Activated CD4-positive, alpha-beta T cell treated with anti-CD3 and anti-CD28 coated beads for 36 hours (primary cell): ENCODE measurements at regions not wholly inside any gene's neighbourhood (a gene's known extent, or its start where the extent isn't known, plus 50 kb on each side); places are given as distances from the start of the nearest gene placed in this dataset.

ENCODE experiments used
- ATAC-seq: fragments of 200-7000 bp; cut with Tn5 transposase; one replicate; pipeline ENCODE4 v1.10.0; 2021; ENCODE audit warnings: mild to moderate bottlenecking, moderate library complexity
- CTCF ChIA-PET: fragments of 350-600 bp; sonication (Branson Sonifier 250); formaldehyde crosslinking; loops from one replicate; lab custom pipeline; 2021; ENCODE audit warnings: antibody characterized with exemption; lab: Charles Lee
- POLR2A ChIA-PET: fragments of 350-600 bp; sonication (Branson Sonifier 250); formaldehyde crosslinking; loops from one replicate; lab custom pipeline; 2021; ENCODE audit warnings: antibody characterized with exemption, inconsistent platforms; lab: Charles Lee
- DNase-seq: peaks from one replicate; pipeline ENCODE4 v3.0.0-alpha.2; 2020
- H3K27ac Mint-ChIP-seq: one replicate; pipeline ENCODE4 v1.8.0; 2021; ENCODE audit warnings: mixed read lengths
- H3K27me3 Mint-ChIP-seq: one replicate; pipeline ENCODE4 v1.8.0; 2021; ENCODE audit warnings: mixed read lengths
- H3K36me3 Mint-ChIP-seq: one replicate; pipeline ENCODE4 v1.8.0; 2021; ENCODE audit warnings: low read depth, mixed read lengths
- H3K4me1 Mint-ChIP-seq: one replicate; pipeline ENCODE4 v1.8.0; 2021; ENCODE audit warnings: mixed read lengths
- H3K4me3 Mint-ChIP-seq: one replicate; pipeline ENCODE4 v1.8.0; 2021; ENCODE audit warnings: mild to moderate bottlenecking, moderate library complexity, mixed read lengths
- H3K9me3 Mint-ChIP-seq: one replicate; pipeline ENCODE4 v1.8.0; 2021; ENCODE audit warnings: low read depth, mixed read lengths
- intact Hi-C, 2 experiments: fragments of 100-400 bp; cut with DNase I in 1 of 2; cut with micrococcal nuclease in 1 of 2; formaldehyde crosslinking; loops; one replicate each; pipeline versions ENCODE4 v1.14.2 to v1.15.1; 2022 to 2024; cut with DNase I, micrococcal nuclease

- intact Hi-C loops, result loop anchor here in 1 of 2 experiments (5.0 to 10.0 kb wide), 2 partner anchors 948 to 1151 kb away; partner anchors contain the start of gene CDH11
- no peaks in the 10 kb centered on the region for H3K9me3 Mint-ChIP-seq
- DNase-seq (no peak), ATAC-seq (no peak)
- H3K27me3 Mint-ChIP-seq, result peaks cover 23% of the 10 kb centered on the region
- H3K36me3 Mint-ChIP-seq, result no peaks in the 10 kb centered on the region
- CTCF ChIA-PET, result interaction anchor here (0.8 to 1.5 kb wide), 2 partner anchors 9 to 44 kb away, joined by 3 read pairs; no protein-coding TSS in a partner anchor
- H3K27ac Mint-ChIP-seq, result no peak overlapping the region
- H3K4me1 Mint-ChIP-seq, result peaks cover 11% of the 10 kb centered on the region
- POLR2A ChIA-PET, result no interaction called here
- H3K4me3 Mint-ChIP-seq, result no peak overlapping the region
These were observed 93.4 kb upstream of the CDH5 start for GRCh38 chr16:66273053-66273452.

- intact Hi-C loops, result loop anchor here in 1 of 2 experiments (5.0 to 10.0 kb wide), 2 partner anchors 948 to 1150 kb away; partner anchors contain the start of gene CDH11
- ATAC-seq (no peak), DNase-seq (no peak)
- no peak overlapping the region for H3K4me3 Mint-ChIP-seq
- peaks cover 11% of the 10 kb centered on the region for H3K4me1 Mint-ChIP-seq
- no peaks in the 10 kb centered on the region for H3K36me3 Mint-ChIP-seq
- no peak overlapping the region for H3K27ac Mint-ChIP-seq
- POLR2A ChIA-PET, result no interaction called here
- CTCF ChIA-PET, result interaction anchor here (1.5 kb wide), 1 partner anchor 45 kb away, joined by 3 read pairs; no protein-coding TSS in a partner anchor
- H3K27me3 Mint-ChIP-seq, result peaks cover 29% of the 10 kb centered on the region
- no peaks in the 10 kb centered on the region for H3K9me3 Mint-ChIP-seq
These were observed 94.0 kb upstream of the CDH5 start for GRCh38 chr16:66272461-66272860.

GRCh38 chr16:66271074-66272060 lies 95.1 kb upstream of the CDH5 start:
- no peaks in the 10 kb centered on the region for H3K9me3 Mint-ChIP-seq
- DNase-seq (no peak), ATAC-seq (no peak)
- H3K4me3 Mint-ChIP-seq, result no peak overlapping the region
- H3K27me3 Mint-ChIP-seq, result peaks cover 37% of the 10 kb centered on the region
- POLR2A ChIA-PET, result no interaction called here
- intact Hi-C loops, result loop anchor here in 1 of 2 experiments (5.0 to 10.0 kb wide), 2 partner anchors 947 to 1149 kb away; partner anchors contain the start of gene CDH11
- CTCF ChIA-PET, result interaction anchor here (0.6 to 1.5 kb wide), 8 partner anchors 8 to 349 kb away, joined by 3 to 4 read pairs (median 3); no protein-coding TSS in a partner anchor
- no peaks in the 10 kb centered on the region for H3K36me3 Mint-ChIP-seq
- peaks cover 13% of the 10 kb centered on the region for H3K4me1 Mint-ChIP-seq
- H3K27ac Mint-ChIP-seq, result no peak overlapping the region

GRCh38 chr16:66270333-66270927 lies 96.1 kb upstream of the CDH5 start:
- peaks cover 35% of the 10 kb centered on the region for H3K27me3 Mint-ChIP-seq
- H3K27ac Mint-ChIP-seq, result no peak overlapping the region
- H3K4me3 Mint-ChIP-seq, result no peak overlapping the region
- ChIA-PET CTCF (interaction anchor here (0.6 to 1.1 kb wide), 4 partner anchors 8 to 108 kb away, joined by 3 to 4 read pairs (median 3); no protein-coding TSS in a partner anchor), POLR2A (no interaction called here)
- no peaks in the 10 kb centered on the region for H3K9me3 Mint-ChIP-seq
- peaks cover 13% of the 10 kb centered on the region for H3K4me1 Mint-ChIP-seq
- intact Hi-C loops, result loop anchor here in 1 of 2 experiments (5.0 to 10.0 kb wide), 2 partner anchors 946 to 1148 kb away; partner anchors contain the start of gene CDH11
- DNase-seq (peak; percentile 82), ATAC-seq (peak; percentile 84)
- no peaks in the 10 kb centered on the region for H3K36me3 Mint-ChIP-seq

GRCh38 chr16:66269617-66270332 lies 96.7 kb upstream of the CDH5 start:
- ChIA-PET POLR2A (no interaction called here), CTCF (interaction anchor here (0.7 to 1.2 kb wide), 4 partner anchors 10 to 34 kb away, joined by 3 to 4 read pairs (median 3); no protein-coding TSS in a partner anchor)
- no peak overlapping the region for H3K4me3 Mint-ChIP-seq
- intact Hi-C loops, result loop anchor here in 1 of 2 experiments (5.0 to 10.0 kb wide), 2 partner anchors 945 to 1147 kb away; partner anchors contain the start of gene CDH11
- H3K9me3 Mint-ChIP-seq, result no peaks in the 10 kb centered on the region
- H3K36me3 Mint-ChIP-seq, result no peaks in the 10 kb centered on the region
- no peak for DNase-seq
- peaks cover 32% of the 10 kb centered on the region for H3K27me3 Mint-ChIP-seq
- peaks cover 12% of the 10 kb centered on the region for H3K4me1 Mint-ChIP-seq
- no peak for ATAC-seq
- H3K27ac Mint-ChIP-seq, result no peak overlapping the region

- DNase-seq, result no peak
- Mint-ChIP-seq H3K4me3 (no peak overlapping the region), H3K4me1 (peaks cover 6% of the 10 kb centered on the region), H3K27ac (no peak overlapping the region), H3K36me3 (no peaks in the 10 kb centered on the region), H3K9me3 (no peaks in the 10 kb centered on the region), H3K27me3 (peaks cover 32% of the 10 kb centered on the region)
- ATAC-seq, result no peak
- POLR2A ChIA-PET, result no interaction called here
- CTCF ChIA-PET, result interaction anchor here (0.8 kb wide), 1 partner anchor 21 kb away, joined by 4 read pairs; no protein-coding TSS in a partner anchor
- intact Hi-C loops, result no loop called here
These were observed 99.0 kb upstream of the CDH5 start for GRCh38 chr16:66267292-66268014.

- H3K36me3 Mint-ChIP-seq, result no peaks in the 10 kb centered on the region
- H3K4me1 Mint-ChIP-seq, result peaks cover 6% of the 10 kb centered on the region
- no peaks in the 10 kb centered on the region for H3K9me3 Mint-ChIP-seq
- peaks cover 31% of the 10 kb centered on the region for H3K27me3 Mint-ChIP-seq
- POLR2A ChIA-PET, result no interaction called here
- no peak overlapping the region for H3K4me3 Mint-ChIP-seq
- ATAC-seq (no peak), DNase-seq (no peak)
- no peak overlapping the region for H3K27ac Mint-ChIP-seq
- intact Hi-C loops, result no loop called here
- CTCF ChIA-PET, result interaction anchor here (0.7 to 0.8 kb wide), 2 partner anchors 20 to 63 kb away, joined by 3 to 4 read pairs; no protein-coding TSS in a partner anchor
These were observed 99.8 kb upstream of the CDH5 start for GRCh38 chr16:66266436-66267291.

GRCh38 chr16:66265556-66266141 lies 100.8 kb upstream of the CDH5 start:
- H3K36me3 Mint-ChIP-seq, result no peaks in the 10 kb centered on the region
- H3K27ac Mint-ChIP-seq, result no peak overlapping the region
- DNase-seq (no peak), ATAC-seq (no peak)
- intact Hi-C loops, result no loop called here
- peaks cover 3% of the 10 kb centered on the region for H3K4me1 Mint-ChIP-seq
- POLR2A ChIA-PET, result no interaction called here
- H3K9me3 Mint-ChIP-seq, result no peaks in the 10 kb centered on the region
- peaks cover 25% of the 10 kb centered on the region for H3K27me3 Mint-ChIP-seq
- CTCF ChIA-PET, result interaction anchor here (0.7 kb wide), 1 partner anchor 62 kb away, joined by 3 read pairs; no protein-coding TSS in a partner anchor
- no peak overlapping the region for H3K4me3 Mint-ChIP-seq

GRCh38 chr16:66265048-66265415 lies 101.5 kb upstream of the CDH5 start:
- ATAC-seq, result no peak
- intact Hi-C loops, result no loop called here
- Mint-ChIP-seq H3K36me3 (no peaks in the 10 kb centered on the region), H3K27ac (no peak overlapping the region), H3K27me3 (peaks cover 23% of the 10 kb centered on the region), H3K9me3 (no peaks in the 10 kb centered on the region), H3K4me1 (peaks cover 1% of the 10 kb centered on the region), H3K4me3 (no peak overlapping the region)
- ChIA-PET POLR2A (no interaction called here), CTCF (no interaction called here)
- no peak for DNase-seq
